ENCODE measurements at regions not wholly inside any gene's neighbourhood (a gene's known extent, or its start where the extent isn't known, plus 50 kb on each side); places are given as distances from the start of the nearest gene placed in this dataset.

- TF ChIP-seq CTCF (IDR thresholded peaks at IDR 0.05; ENCODE audit: poor library complexity) (no peak), EZH2 (IDR thresholded peaks at IDR 0.05; ENCODE audit: borderline replicate concordance) (no peak)
Observed at GRCh38 chr6:80903711-80904110, 797.2 kb downstream of the BCKDHB start.

Measured in hepatocyte (in vitro differentiated cells).